GM12878 (cell line): ENCODE measurements at regions not wholly inside any gene's neighbourhood (a gene's known extent, or its start where the extent isn't known, plus 50 kb on each side); places are given as distances from the start of the nearest gene placed in this dataset.

Experiments used
- ATAC-seq: fragments of 200-7000 bp; cut with Tn5 transposase; 3 replicates; pipeline ENCODE4 v1.9.1; 2020; ENCODE audit warnings: mild to moderate bottlenecking, moderate library complexity
- BruUV-seq: library from RNA; stranded (reverse); fragments of 400-500 nt; replicated peaks from 2 replicates; lab custom pipeline; 2021; lab: Mats Ljungman, UMichigan
- CTCF ChIA-PET: fragments of 300-600 bp; sonication (Branson Sonifier 250); formaldehyde crosslinking; extraction: SDS; loops from one replicate; lab custom pipeline; 2021; ENCODE audit warnings: inconsistent platforms; lab: Yijun Ruan, JAX
- POLR2A ChIA-PET: fragments of 350-600 bp; formaldehyde crosslinking; extraction: SDS; loops from one replicate; lab custom pipeline; 2021; ENCODE audit warnings: inconsistent platforms; lab: Charles Lee
- RAD21 ChIA-PET: fragments of 300-600 bp; sonication (Branson Sonifier 250); formaldehyde crosslinking; loops from one replicate; lab custom pipeline; 2023; ENCODE audit warnings: antibody characterized with exemption; ENCODE audit not compliant: unreplicated experiment; lab: Charles Lee
- SMC1A ChIA-PET: fragments of 300-600 bp; sonication (Branson Sonifier 250); formaldehyde crosslinking; loops from one replicate; lab custom pipeline; 2023; ENCODE audit not compliant: unreplicated experiment, uncharacterized antibody; lab: Charles Lee
- DNase-seq: peaks from one replicate; pipeline ENCODE4 v3.0.0-alpha.2; 2011; ENCODE audit warnings: low read depth, low spot score
- FAIRE-seq: peaks from 3 replicates; lab custom pipeline; 2011; peaks lifted over from hg19 to GRCh38; lab: Jason Lieb, UNC
- H2AFZ ChIP-seq: 2 replicates; pipeline ENCODE4 v1.6.0; 2011; ENCODE audit warnings: low read depth, low read length, control low read depth; ENCODE audit not compliant: control insufficient read depth
- H3K27ac ChIP-seq: 2 replicates; pipeline ENCODE4 v1.5.1; 2011; ENCODE audit warnings: control low read depth; ENCODE audit not compliant: control insufficient read depth, insufficient read depth
- H3K27me3 ChIP-seq, 2 experiments: replicated peaks in 1 of 2; 2 replicates each; pipeline versions ENCODE4 v1.6.0 to v1.6.1; 2011; ENCODE audit warnings: low read length in 1 of 2; ENCODE audit not compliant: control insufficient read depth in 2 of 2, insufficient read depth in 2 of 2
- H3K36me3 ChIP-seq, 2 experiments: 2 replicates each; pipeline ENCODE4 v1.5.1; 2011; ENCODE audit warnings: low read length in 1 of 2; ENCODE audit not compliant: control insufficient read depth in 2 of 2, insufficient read depth in 2 of 2
- H3K4me1 ChIP-seq: 2 replicates; pipeline ENCODE4 v1.6.1; 2011; ENCODE audit warnings: mild to moderate bottlenecking, low read length, moderate library complexity, mixed read lengths; ENCODE audit not compliant: control insufficient read depth, insufficient read depth
- H3K4me2 ChIP-seq: 2 replicates; pipeline ENCODE4 v1.6.0; 2011; ENCODE audit warnings: control low read depth; ENCODE audit not compliant: control insufficient read depth, insufficient read depth
- H3K4me3 ChIP-seq: fragments of 200-600 bp; sonication (generic); 2 replicates; pipeline ENCODE4 v1.5.1; 2016
- H3K79me2 ChIP-seq: 2 replicates; pipeline ENCODE4 v1.6.0; 2011; ENCODE audit warnings: low read length; ENCODE audit not compliant: control insufficient read depth, insufficient read depth
- H3K9ac ChIP-seq: 2 replicates; pipeline ENCODE4 v1.8.0; 2011; ENCODE audit warnings: low read length, control low read depth, mixed read lengths; ENCODE audit not compliant: control insufficient read depth, insufficient read depth
- H3K9me3 ChIP-seq: replicated peaks from 3 replicates; pipeline ENCODE4 v1.5.1; 2011; ENCODE audit warnings: mild to moderate bottlenecking, low read length; ENCODE audit not compliant: control insufficient read depth, insufficient read depth
- H4K20me1 ChIP-seq: 2 replicates; pipeline ENCODE4 v1.6.0; 2011; ENCODE audit not compliant: control insufficient read depth, insufficient read depth
- HCFC1 ChIP-seq: fragments of 150-350 bp; IDR thresholded peaks from 2 replicates; pipeline ENCODE4 v1.6.1; 2014; ENCODE audit warnings: low read length
- MYB ChIP-seq: fragments of 150-350 bp; IDR thresholded peaks from 2 replicates; pipeline ENCODE4 v1.6.1; 2014; ENCODE audit warnings: mild to moderate bottlenecking, low read depth, low read length, borderline replicate concordance
- MYC ChIP-seq: IDR thresholded peaks from 2 replicates; pipeline ENCODE4 v1.6.1; 2011; ENCODE audit warnings: mild to moderate bottlenecking, low read length, moderate library complexity, inconsistent platforms; ENCODE audit not compliant: insufficient read depth, insufficient replicate concordance, insufficient read length, severe bottlenecking
- NFIC ChIP-seq: IDR thresholded peaks from 2 replicates; pipeline ENCODE4 v1.6.1; 2012; ENCODE audit warnings: low read depth, mild to moderate bottlenecking, inconsistent platforms, low read length, moderate library complexity
- NFYB ChIP-seq: IDR thresholded peaks from 2 replicates; pipeline ENCODE4 v1.6.1; 2011; ENCODE audit warnings: low read depth, mild to moderate bottlenecking, low read length, improper control_type of control experiment, moderate library complexity; ENCODE audit not compliant: insufficient read depth
- RAD51 ChIP-seq: fragments of 450-650 bp; IDR thresholded peaks from 2 replicates; pipeline ENCODE4 v1.6.1; 2016; ENCODE audit warnings: moderate library complexity, mild to moderate bottlenecking, inconsistent platforms
- SMARCA5 ChIP-seq: fragments of 450-650 bp; IDR thresholded peaks from 2 replicates; pipeline ENCODE4 v1.6.1; 2017; ENCODE audit warnings: mild to moderate bottlenecking
- SPI1 ChIP-seq: IDR thresholded peaks from 2 replicates; pipeline ENCODE4 v1.6.1; 2011; ENCODE audit warnings: low read depth, mild to moderate bottlenecking, low read length, moderate library complexity, borderline replicate concordance; ENCODE audit not compliant: insufficient read depth
- SRF ChIP-seq, 2 experiments: IDR thresholded peaks; 2 replicates each; pipeline ENCODE4 v1.6.1; 2011; ENCODE audit warnings: low read depth in 2 of 2, low read length in 2 of 2, mild to moderate bottlenecking in 1 of 2, moderate library complexity in 1 of 2
- ZBTB40 ChIP-seq: fragments of 450-650 bp; IDR thresholded peaks from 2 replicates; pipeline ENCODE4 v1.6.1; 2016; ENCODE audit warnings: mild to moderate bottlenecking, moderate library complexity, borderline replicate concordance
- WGBS: methylation state at CpG from one replicate; pipeline ENCODE4 v1.1.6; 2016; ENCODE audit warnings: low lambda C conversion rate; ENCODE audit not compliant: insufficient replicate concordance, insufficient coverage; ENCODE audit errors: missing lambda C conversion rate; 5-methylcytosine and 5-hydroxymethylcytosine counted together
- in situ Hi-C: fragments of 300-500 bp; cut with MboI; formaldehyde crosslinking; loops from 9 replicates; pipeline ENCODE4 v1.14.3; 2018; ENCODE audit warnings: mixed read lengths
- intact Hi-C: fragments of 100-400 bp; cut with micrococcal nuclease; formaldehyde crosslinking; loops from one replicate; pipeline ENCODE4 v1.14.2; 2022; ENCODE audit not compliant: unreplicated experiment
- TF ChIP-seq, protein P1 (sequence below): fragments of 450-650 bp; IDR thresholded peaks from 2 replicates; pipeline ENCODE4 v1.6.1; 2014; ENCODE audit warnings: mild to moderate bottlenecking

GRCh38 chr9:103819936-103820335, 274.2 kb upstream of the SMC2 start:
- FAIRE-seq (no peak), DNase-seq (no peak), ATAC-seq (no peak)
- Histone ChIP-seq H3K4me3 (no peak overlapping the region), H3K36me3 (no peaks in the 10 kb centered on the region), H3K9me3 (no peaks in the 10 kb centered on the region), H3K4me2 (no peak overlapping the region), H3K27me3 (no peaks in the 10 kb centered on the region), H3K9ac (no peak overlapping the region), H3K27ac (no peak overlapping the region), H4K20me1 (no peaks in the 10 kb centered on the region), H3K79me2 (no peaks in the 10 kb centered on the region), H2AFZ (no peak overlapping the region), H3K4me1 (no peaks in the 10 kb centered on the region)
- 47% methylated on average over 1 of the region's 1 CpG for WGBS
- in situ Hi-C loops: no loop called here
- BruUV-seq: no TSS peak
- SMC1A ChIA-PET: no interaction called here
- TF ChIP-seq HCFC1 (no peak), SPI1 (0 out of 2 replicates have a peak, but pooled peaks have one; percentile 36)
- intact Hi-C loops: no loop called here
- RAD21 ChIA-PET: no interaction called here
- CTCF ChIA-PET: interaction anchor here (0.9 kb wide), 1 partner anchor 21 kb away, joined by 3 read pairs; no protein-coding TSS in a partner anchor
- POLR2A ChIA-PET: no interaction called here

DNA sequence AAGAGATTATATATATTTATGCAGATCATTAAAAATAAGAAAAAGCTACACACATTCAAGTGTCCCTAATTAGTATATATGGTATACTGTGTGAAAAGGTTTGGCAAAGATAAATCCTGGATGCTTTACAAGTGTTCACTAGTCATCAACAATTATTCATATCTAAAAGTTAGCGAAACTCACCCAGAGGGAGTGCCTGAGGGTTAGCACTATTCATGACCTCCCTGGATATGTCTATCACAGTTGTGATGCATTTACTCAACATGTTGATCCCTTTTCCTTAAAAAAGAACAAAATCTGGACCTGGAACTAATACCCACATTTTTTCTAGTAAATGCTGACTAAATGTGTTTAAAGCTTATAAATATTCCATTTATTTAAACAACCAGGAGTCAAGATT, 273.0 kb upstream of the SMC2 start:
- ChIA-PET RAD21 (no interaction called here), POLR2A (no interaction called here), SMC1A (no interaction called here), CTCF (no interaction called here)
- no peaks in the 10 kb centered on the region for H3K4me1 ChIP-seq
- H3K27me3 ChIP-seq: no peaks in the 10 kb centered on the region
- FAIRE-seq (no peak), ATAC-seq (no peak), DNase-seq (no peak)
- no peaks in the 10 kb centered on the region for H4K20me1 ChIP-seq
- no peaks in the 10 kb centered on the region for H3K79me2 ChIP-seq
- no peak overlapping the region for H3K4me2 ChIP-seq
- no peak overlapping the region for H2AFZ ChIP-seq
- in situ Hi-C loops (no loop called here), intact Hi-C loops (no loop called here)
- no peaks in the 10 kb centered on the region for H3K9me3 ChIP-seq
- no peaks in the 10 kb centered on the region for H3K36me3 ChIP-seq
- BruUV-seq: no TSS peak
- no peak overlapping the region for H3K27ac ChIP-seq
- H3K9ac ChIP-seq: no peak overlapping the region
- WGBS: 29% methylated on average over 1 of the region's 1 CpG
- H3K4me3 ChIP-seq: no peak overlapping the region
- no peak for TF ChIP-seq SRF (IDR thresholded peaks at IDR 0.05; ENCODE audit: low read depth in 2 of 2, low read length in 2 of 2)
- TF ChIP-seq NFYB: no peak
- no peak for TF ChIP-seq NFIC
- TF ChIP-seq MYB: no peak
- TF ChIP-seq ZBTB40: no peak
- TF ChIP-seq RAD51: no peak
- TF ChIP-seq SMARCA5: no peak
- TF ChIP-seq, protein P1, sequence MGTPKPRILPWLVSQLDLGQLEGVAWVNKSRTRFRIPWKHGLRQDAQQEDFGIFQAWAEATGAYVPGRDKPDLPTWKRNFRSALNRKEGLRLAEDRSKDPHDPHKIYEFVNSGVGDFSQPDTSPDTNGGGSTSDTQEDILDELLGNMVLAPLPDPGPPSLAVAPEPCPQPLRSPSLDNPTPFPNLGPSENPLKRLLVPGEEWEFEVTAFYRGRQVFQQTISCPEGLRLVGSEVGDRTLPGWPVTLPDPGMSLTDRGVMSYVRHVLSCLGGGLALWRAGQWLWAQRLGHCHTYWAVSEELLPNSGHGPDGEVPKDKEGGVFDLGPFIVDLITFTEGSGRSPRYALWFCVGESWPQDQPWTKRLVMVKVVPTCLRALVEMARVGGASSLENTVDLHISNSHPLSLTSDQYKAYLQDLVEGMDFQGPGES: no peak
- no peak for TF ChIP-seq MYC
